ENCODE measurements at regions not wholly inside any gene's neighbourhood (a gene's known extent, or its start where the extent isn't known, plus 50 kb on each side); places are given as distances from the start of the nearest gene placed in this dataset.
A peak's percentile ranks its signal among the peaks of the same experiment; 100 is the strongest.
"Not testable (repeated sequence)": the region's sequence is repeated elsewhere in the genome, so short reads cannot be mapped to it uniquely, and the experiment has no call there.

DNA sequence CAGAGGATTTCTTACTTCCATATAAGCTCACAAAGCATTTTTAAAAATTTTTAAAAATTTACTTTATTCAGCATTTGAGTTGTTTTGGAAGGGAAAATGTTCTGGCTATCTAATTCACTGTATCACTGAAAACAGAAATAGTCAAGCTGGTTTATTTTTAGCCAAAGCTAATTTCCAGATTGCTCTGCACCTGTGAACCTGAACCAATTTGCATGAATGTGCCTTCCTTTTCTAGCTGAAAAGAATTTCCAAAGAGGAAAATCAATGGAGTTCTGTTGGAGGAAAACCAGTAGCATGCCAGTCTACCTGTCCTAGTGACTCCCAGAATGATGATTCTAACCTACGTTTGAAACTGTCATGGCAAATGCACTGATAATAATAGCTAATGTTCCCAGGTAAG is 134.2 kb upstream of the LIPC start:
- DNase-seq (ENCODE audit: low read depth), result no peak

DNA sequence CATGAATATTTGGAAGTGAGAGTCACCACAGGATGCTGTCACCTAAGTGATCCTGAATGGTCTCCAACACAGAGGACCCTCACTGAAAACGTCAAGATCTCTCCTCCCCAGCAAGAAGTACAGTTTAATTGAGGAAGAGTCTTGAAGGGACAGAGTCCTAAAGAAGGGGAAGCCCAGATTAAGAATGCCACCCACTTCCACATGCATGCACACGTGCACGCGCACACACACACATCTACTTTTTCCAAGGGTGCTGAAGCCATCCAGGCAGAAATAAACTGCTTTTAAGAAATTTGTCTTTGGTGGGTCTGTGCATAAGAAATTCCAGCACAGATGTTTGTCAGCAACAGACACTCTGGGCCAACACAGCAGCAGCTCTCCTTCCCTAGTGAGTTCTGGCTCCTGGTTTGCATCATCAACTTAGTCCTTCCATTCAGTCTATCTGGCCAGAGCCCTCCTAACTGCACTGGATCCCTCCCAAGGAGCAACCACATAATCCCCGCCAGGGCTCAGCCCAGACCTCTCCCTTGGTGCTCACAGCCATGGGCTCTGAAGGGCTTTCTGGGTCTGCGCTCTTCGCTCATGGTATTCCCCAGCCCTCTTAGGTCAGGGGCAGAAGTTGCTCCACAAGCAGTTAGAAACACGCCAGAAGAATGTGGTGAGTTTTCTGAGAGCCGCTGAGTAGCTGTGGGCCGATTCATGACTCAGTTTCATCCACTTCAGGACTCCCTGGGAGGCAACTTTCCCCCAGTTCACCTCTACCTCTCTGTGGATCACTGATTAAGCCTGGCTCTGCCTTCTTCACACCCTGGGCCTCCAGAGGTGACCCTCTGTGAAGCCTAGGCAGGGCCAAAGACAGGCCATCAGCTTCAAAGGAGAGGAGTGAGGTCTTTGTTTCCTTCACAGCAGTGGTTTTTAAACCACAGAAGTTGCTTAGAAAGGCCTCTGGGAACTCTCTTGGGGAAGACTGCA is 132.6 kb upstream of the LIPC start:
- no peak for DNase-seq (ENCODE audit: low read depth)

DNA sequence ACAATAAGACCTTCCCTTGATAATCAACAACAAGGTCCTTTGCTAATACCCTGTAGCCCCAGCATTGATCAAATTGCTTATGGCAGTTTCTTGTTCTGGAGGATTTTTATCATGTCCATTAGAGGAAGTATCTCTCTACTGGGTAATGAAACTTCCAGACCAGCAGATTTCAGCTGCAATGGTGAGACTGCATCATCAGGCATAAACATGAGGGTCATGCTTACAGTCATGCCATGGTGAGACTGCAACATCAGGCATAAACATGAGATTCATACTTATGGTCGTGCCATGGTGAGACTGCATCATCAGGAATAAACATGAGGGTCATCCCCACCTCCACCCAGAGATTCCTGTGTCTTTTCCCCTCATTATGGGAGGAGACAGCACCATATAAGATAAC is 129.0 kb upstream of the LIPC start:
- DNase-seq (ENCODE audit: low read depth), result no peak

DNA sequence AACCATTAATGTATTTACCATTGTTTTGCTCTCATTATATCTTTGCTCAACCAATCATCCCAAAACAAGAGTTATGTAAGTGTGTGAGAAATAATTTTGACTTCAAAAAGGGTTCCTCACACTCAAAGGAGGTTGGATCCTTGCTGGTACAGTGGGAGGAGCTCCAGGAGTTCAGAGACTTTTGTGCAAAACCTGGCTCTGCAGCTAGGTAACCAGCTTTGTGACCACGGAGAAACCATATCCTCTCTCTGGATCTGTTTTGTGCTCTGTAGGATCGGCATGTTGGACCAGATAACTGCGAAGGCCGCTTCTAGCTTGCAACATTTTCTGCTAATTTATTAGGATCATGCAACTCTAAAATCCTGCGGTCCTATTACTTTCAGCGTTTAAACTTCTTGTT is 128.6 kb upstream of the LIPC start:
- no peak for DNase-seq (ENCODE audit: low read depth)

DNA sequence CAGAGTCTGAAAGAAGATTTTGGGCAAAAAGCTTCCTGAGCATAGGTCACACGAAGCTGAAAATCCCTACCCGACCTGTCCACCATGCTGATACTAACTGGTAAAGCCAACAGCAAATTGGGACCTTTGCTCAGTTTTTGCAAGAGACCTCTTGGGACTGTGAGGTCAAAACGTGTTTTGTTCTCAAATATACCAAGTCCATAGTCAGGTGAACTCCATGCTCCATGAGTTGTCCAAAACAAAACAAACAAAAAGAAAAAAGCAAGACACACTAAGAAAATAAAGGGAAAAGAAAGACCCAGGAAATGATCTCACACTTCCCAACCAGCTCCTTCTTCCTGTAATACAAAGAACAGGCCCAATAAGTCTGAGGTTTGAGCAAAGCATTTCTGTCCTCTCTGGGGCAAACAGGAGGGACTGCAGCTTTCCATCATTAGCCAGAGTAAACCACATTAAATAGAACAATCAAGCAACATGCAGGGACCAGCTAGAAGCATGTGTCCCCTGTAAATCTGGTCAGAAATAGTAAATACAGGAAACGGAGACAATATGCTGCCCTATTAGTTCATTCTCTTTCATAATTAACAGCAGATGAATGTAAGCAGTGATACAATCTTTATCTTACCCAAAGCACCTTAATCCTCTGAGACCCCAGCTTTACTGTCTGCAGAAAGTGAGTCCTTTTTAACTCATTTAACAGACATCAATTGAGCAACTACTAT is 125.0 kb upstream of the LIPC start:
- no peak for DNase-seq (ENCODE audit: low read depth)

DNA sequence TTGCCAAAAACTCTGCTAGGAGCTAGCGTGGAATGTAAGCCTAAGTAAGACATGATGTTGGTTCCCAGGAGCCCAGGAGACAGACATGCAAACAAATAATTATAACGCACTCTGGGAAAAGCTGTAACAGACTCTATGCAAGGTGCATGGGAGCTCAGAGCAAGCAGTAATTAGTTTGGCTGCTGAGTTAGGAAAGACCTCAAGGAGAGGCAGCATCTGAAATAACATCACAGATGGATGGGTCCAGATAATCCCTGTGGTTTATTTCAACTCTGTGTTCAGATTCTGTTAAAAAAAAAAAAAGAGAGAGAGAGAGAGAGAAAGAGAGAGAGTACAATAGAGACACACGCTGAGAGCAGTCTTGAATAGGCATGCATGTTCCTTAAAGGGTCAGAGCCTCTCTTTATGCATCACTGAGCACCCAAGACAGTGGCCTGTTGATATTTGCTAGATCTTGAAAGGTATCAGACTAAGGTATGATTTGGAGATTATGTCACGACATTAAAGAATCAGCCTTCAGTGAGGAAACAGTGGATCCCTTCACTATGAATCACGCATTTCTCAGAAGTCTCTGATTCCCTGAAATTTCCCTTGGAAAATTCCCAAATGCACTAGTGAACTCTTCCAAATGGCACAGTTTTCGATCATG is 124.4 kb upstream of the LIPC start:
- DNase-seq (ENCODE audit: low read depth), result peak; percentile 24

DNA sequence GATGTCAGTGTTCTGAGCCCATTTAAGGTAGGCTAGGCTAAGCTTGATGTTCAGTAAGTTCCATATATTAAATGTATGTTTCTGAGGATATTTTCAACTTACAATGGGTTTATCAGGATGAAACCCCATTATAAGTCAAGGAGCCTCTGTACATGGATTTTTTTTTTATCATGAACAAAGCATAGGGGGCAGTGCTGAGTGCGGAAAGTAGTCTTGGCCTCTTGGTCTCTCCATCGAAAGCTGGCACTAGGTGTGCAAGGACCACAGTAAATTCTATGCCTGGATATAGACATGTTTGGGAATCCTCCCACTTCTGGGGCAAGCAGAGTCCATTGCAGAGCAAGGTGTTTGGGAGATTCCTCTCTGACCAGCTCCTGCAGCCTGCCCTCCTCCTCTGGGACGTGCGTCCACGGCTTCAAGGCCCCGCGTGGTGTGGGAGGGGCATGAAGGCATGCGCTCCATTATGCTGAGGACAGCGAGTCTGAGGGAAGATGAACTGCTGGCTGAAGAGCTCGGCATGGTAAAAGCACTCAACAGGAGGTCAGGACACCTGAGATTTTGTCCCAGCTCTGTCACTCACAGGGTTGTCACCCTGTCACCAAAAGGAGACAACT is 122.9 kb upstream of the LIPC start:
- DNase-seq (ENCODE audit: low read depth), result no peak

DNA sequence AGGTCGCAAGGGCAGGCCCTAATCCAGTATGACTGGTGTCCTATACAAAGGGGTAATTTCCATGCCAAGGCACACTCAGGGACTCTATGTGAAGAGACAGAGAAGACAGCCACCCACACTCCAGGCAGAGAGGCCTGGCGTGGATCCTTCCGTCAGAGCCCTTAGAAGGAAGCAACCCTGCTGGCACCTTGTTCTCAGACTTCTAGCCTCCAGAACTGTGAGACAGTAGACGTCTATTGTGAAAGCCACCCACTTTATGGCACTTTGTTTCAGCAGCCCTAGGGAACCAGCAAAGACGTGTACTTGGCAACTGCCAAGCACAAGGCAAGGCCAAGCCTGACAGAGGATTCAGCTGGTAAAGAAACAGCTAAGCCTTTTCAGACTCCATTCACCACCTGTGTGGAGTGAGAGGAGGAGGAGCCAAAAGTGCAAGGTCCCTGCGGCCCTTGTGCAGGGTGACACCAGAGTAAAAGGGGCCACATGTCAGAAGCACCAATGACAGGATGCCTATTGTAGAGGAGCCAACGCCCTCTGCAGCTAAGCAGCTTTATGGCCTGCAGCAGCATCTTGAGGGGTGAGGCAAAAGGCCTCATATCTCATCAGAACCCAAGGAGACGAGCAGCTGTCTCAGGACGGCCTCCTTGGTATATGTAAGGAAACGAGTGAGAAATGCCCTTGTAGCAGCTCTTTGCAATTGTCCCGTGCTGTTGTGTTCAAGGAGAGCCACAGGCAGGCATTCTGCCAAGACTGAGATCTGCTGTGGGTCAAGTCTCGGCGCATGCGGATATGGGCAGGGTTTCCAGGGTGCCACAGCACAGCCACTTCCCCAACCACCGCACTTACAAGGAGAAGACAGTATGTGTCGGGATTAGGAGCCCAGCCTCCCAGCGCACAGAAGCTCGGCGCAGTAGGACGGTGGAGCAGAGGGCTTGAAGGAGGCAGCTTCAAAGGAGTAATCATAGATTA is 121.5 kb upstream of the LIPC start:
- DNase-seq (ENCODE audit: low read depth), result no peak

DNA sequence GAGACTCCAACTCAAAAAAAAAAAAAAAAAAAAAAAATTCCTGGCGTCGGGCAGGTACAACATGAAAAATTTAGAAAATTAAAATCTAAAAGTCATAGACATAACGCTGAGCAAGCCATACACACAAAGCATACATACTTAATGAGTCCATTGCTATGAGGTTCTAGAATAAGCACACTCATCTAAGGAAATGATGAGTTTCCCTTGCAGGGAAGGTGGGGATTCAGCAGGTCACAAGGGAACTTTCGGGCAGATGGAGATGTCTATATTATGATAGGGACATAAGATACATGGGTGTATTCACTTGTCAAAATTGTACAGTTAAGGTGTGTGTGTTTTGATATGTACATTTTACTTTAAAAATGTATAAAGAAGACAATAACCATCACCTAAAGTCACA is 120.2 kb upstream of the LIPC start:
- DNase-seq (ENCODE audit: low read depth), result no peak

DNA sequence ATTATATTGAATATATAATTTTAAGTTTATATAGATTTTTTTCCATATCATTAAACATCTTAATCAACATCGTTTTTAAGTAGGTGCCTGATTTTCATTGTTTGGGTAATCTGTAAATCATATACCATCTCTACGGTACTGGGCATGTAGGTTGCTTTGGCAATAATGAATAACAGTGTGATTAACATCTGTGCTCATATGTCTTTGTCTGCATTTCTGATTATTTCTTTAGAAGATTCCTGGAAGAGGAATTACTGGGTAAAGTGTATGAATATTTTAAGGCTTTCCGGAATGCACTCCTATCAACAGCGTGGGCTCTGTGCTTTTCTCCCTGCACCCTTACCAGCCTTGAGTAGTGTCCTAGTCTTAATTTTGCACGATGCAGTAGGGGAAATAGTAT is 119.8 kb upstream of the LIPC start:
- no peak for DNase-seq (ENCODE audit: low read depth)

DNA sequence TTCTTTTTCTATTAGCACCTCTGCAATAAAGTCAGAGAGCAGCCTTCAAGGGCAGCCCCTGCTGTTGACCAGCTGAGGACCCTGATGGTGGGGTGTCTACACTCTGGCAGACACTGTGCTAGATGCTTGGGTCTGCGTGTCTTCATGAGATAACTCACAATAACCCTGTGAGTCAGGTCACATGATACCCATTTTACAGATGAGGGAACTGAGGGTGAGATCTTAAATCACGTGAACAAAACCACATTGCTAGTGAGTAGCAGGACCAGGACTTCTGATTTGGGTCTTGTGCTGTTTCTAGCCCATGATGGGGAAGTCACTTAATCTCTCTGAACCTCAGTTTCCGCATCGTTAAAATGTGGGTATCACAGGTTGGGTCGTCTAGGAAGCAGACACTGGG is 118.5 kb upstream of the LIPC start:
- no peak for DNase-seq (ENCODE audit: low read depth)

DNA sequence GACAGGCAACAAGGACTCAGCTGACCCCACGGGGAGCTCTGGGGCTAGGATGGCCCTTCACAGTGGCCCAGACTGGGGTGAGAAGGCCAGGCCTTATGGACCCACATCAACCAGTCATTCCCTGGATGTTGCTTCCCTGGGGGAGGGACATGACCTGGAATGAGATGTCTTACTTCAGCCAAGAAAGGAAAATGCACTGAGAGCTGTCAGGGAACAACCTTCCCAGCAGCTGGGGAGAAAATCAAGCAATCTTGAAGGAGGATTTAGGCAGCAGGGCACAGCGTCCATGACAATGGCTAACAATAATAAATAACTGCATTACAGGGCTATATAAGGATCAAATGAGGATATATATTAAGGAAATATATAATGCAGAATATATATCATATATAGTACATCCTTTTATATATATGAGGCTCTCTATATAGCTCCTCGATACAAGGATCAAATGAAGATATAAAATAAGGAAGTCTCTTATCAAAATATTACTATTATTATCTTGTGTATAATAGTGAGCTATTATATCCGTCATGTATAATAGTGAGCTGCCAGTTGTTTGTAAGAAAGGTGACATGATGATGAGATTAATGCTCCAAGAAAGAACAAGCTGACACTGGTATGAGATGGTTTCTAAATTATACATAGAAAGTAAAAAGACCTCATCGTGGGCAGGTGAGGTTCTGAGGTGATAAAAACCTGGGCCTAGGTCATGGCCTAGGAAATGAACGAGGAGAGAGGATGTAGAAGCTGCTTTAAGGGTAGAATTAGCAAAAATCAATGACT is 117.8 kb upstream of the LIPC start:
- no peak for DNase-seq (ENCODE audit: low read depth)

DNA sequence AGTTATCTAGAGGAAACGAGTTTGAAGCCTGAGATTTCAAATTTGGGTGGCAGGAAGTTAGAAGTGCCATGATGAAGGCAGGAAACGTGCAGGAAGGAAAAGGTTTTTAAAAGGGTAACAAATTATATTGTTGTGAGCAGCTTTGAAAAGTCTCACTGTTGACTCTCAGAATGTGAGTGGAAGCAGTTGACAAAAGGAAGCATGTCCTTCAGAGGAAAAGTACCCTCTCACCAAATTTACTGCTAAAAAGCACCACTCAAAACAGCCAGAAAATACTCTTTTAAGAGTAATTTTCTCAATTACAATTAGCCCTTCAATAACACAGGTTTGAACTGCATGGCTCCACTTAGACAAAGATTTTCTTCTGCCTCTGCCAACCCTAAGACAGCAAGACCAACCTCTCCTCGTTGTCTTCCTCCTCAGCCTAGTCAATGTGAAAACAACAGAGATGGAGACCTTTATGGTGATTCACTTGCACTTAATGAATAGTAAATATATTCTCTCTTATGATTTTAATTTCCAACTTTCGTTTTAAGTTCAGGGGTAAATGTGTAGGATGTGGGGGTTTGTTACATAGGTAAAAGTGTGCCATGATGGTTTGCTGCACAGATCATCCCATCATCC is 117.1 kb upstream of the LIPC start:
- DNase-seq (ENCODE audit: low read depth), result no peak

DNA sequence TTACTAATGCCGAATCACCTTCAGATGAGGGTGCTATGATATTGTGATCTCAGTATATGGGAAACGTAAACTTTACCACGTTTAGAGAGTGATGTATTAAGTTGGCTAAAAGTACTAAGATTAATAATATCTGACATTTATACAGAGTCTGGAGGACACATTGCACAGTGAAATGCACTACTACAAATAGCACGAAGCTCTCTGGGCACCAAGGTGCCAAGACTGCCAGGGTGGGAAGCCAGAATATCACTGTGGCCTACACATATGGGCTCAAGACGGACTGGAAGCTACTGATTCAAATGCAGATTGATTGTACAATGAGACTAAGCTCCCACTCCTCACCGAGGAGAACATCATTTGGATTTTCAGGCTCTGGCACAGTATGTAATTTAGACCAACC is 113.3 kb upstream of the LIPC start:
- DNase-seq (ENCODE audit: low read depth), result no peak

DNA sequence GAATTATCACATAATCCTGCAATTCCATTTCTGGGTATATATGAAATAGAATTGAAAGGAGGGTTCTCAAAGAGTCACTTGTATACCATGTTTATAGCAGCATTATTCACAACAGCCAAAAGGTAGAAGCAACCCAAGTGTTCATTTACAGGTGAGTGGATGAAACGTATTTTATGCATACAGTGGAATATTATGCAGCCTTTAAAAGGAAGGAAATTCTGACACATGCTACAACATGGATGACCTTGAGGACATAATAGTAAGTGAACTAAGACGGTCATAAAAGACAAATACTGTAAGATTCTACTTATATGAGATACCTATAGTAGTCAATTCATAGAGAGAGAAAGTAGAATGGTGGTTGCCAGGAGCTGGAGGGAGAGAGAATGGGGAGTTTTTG is 110.8 kb upstream of the LIPC start:
- DNase-seq (ENCODE audit: low read depth), result no peak

DNA sequence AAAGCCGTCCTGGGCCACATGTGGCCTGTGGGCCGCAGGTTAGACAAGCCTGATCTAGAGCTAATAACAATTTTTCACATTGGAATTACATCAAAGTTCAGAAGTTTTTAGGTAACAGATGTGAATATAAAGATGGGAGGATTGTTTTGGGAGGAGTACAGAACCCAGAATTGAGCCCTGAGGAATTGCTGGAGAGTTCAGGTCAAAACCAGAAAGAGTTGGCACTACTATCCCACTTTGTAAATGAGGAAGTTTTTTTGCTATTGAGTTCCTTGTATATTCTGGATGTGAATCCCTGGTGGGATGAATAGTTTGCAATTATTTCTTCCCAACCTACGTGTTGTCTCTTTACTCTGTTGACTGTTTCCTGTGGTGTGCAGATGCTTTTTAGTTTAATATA is 109.5 kb upstream of the LIPC start:
- DNase-seq (ENCODE audit: low read depth), result no peak

DNA sequence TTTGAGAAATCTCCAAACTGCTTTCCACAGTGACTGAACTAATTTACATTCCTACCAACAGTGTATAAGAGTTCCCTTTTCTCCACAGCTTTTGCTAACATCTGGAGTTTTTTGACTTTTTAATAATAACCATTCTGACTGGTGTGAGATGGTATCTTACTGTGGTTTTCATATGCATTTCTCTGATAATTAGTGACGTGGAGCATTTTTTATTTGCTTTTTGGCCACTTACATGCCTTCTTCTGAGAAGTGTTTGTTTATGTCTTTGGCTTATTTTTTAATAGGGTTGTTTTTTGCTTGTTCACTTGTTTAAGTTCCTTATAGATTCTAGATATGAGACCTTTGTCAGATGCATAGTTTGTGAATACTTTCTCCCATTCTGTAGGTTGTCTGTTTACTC is 108.5 kb upstream of the LIPC start:
- DNase-seq (ENCODE audit: low read depth), result not testable (repeated sequence)

DNA sequence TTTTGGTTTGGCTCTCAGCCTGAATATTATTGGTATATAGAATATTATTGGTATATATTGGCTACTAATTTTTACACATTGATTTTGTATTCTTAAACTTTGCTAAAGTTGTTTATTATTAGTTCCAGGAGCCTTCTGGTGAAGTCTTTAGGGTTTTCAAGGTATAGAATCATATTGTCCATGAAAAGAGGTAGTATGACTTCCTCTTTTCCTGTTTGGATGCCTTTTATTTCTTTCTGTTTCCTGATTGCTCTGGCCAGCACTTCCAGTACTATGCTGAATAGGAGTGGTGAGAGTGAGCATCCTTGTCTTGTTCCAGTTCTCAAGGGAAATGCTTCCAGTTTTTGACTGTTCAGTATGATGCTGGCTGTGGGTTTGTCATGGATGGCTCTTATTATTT is 107.3 kb upstream of the LIPC start:
- no peak for DNase-seq (ENCODE audit: low read depth)

DNA sequence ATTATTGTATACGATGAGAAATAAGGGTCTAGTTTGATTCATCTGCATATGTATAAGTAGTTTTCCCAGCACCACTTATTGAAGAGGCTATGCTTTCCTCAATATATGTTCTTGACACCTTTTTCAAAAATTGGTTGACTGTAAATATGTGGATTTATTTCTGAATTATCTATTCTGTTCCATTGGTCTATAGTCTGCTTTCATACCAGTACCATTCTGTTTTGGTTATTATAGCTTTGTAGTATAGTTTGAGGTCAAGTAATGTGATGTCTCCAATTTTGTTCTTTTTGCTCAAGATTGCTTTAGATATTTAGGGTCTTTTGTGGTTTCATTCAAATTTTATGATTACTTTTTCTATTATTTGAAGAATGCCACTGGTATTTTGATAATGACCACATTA is 103.8 kb upstream of the LIPC start:
- no peak for DNase-seq (ENCODE audit: low read depth)

DNA sequence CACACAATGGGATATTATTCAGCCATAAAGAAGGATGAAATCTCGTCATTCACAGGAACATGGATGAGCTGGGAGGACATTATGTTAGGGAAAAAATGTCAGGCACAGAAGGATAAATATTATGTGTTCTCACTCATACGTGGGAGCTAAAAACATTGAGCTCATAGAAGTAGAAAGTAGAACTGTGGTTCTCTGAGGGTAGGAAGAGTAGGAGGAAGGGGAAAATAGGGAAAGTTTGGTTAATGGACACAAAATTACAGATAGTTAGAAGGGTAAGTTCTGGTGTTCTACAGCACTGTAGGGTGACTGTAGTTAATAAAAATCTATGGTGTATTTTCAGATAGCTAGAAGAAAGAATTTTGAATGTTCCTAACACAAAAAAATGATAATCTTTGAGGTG is 102.6 kb upstream of the LIPC start:
- no peak for DNase-seq (ENCODE audit: low read depth)

All from HS-27A (cell line).